ENCODE measurements at regions not wholly inside any gene's neighbourhood (a gene's known extent, or its start where the extent isn't known, plus 50 kb on each side); places are given as distances from the start of the nearest gene placed in this dataset.

GRCh38 chr5:124692324-124692723, 54.1 kb downstream of the ZNF608 start (continued):
- TF ChIP-seq SAP30 (IDR thresholded peaks at IDR 0.05; ENCODE audit: insufficient read depth, insufficient replicate concordance, low read length) (no peak), GABPA (IDR thresholded peaks at IDR 0.05; ENCODE audit: borderline replicate concordance, insufficient read depth, low read length) (no peak), TBP (IDR thresholded peaks at IDR 0.05; ENCODE audit: low read depth, low read length) (no peak), SIN3A (conservative IDR thresholded peaks at IDR 0.05 in 1 of 2, IDR thresholded peaks at IDR 0.05 in 1 of 2; ENCODE audit: low read depth in 1 of 2, low read length in 2 of 2) (no peak)

Data from H1 (cell line).